Right lobe of liver (tissue), 4 donors: ENCODE measurements at regions not wholly inside any gene's neighbourhood (a gene's known extent, or its start where the extent isn't known, plus 50 kb on each side); places are given as distances from the start of the nearest gene placed in this dataset.
"Not testable (repeated sequence)": the region's sequence is repeated elsewhere in the genome, so short reads cannot be mapped to it uniquely, and the experiment has no call there.

Experiments
- CTCF ChIP-seq, 4 donors: fragments of 200-600 bp in 3 of 4; fragments of 450-650 bp in 1 of 4; IDR thresholded peaks; one replicate each; pipeline versions ENCODE4 v1.5.1 to v1.8.0; 2016 to 2022; ENCODE audit warnings: antibody characterized with exemption in 4 of 4, mild to moderate bottlenecking in 2 of 4
- POLR2A ChIP-seq: fragments of 450-650 bp; IDR thresholded peaks from one replicate; pipeline ENCODE4 v1.6.1; 2017; ENCODE audit warnings: antibody characterized with exemption, mild to moderate bottlenecking
- donor health status: DM: no; HTN: no; CAD: no.
- donor health status: DM: no; HTN: no; CAD: no.
- donor health status: DM: no; HTN: yes; CAD: no.

DNA sequence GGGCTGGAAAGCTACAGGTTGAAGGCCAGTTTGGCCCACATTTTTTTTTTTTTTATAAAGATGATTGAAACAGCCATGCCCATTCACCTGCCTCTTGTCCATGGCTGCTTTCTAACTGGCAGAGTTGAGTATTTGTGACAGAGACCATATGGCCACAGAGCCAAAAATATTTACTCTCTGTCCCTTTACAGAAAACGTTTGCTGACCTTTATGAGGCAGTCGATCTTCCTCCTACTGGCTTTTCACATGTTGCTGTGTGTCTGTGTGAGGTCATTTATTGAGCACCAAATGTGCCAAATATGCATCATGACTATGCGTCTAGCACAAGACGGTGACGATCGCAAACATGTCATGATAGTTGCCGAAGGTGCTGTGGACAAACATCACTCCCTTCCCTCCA lies 200.6 kb upstream of the FRG1 start:
- not testable (repeated sequence) for TF ChIP-seq CTCF (IDR thresholded peaks at IDR 0.05); POLR2A
